HG02759 (cell line): ENCODE measurements at regions not wholly inside any gene's neighbourhood (a gene's known extent, or its start where the extent isn't known, plus 50 kb on each side); places are given as distances from the start of the nearest gene placed in this dataset.
"Not testable (repeated sequence)": the region's sequence is repeated elsewhere in the genome, so short reads cannot be mapped to it uniquely, and the experiment has no call there.

Experiments used
- ATAC-seq: cut with Tn5 transposase; IDR thresholded peaks from one replicate; pipeline ENCODE4 v1.9.1; 2021; ENCODE audit warnings: mild to moderate bottlenecking, moderate library complexity; ENCODE audit not compliant: unreplicated experiment

- no peak for ATAC-seq
Observed at GRCh38 chr9:97772145-97772544, 75.0 kb upstream of the XPA start.

- ATAC-seq = no peak
Observed at GRCh38 chr9:97773091-97773490, 76.0 kb upstream of the XPA start.

GRCh38 chr9:97773723-97774122, 76.6 kb upstream of the XPA start:
- no peak for ATAC-seq

DNA sequence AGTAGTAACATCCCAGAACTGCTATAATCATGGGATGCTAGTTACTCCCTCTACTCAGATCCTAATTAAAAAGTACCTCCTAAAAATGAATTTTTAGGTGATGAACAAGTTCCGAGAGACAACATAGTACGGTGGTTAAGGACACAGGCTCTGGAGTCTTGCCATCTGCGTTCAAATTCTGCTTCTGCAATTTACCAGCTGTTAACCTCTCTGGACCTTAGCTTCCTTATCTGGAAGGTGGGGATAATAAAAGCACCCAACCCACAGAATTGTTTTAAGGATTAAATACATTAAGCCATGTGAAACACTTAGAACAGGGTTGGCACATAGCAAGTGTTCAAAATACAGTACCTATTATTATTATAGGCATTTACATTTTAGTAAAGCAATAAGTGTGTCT, 77.5 kb upstream of the XPA start:
- ATAC-seq = no peak

DNA sequence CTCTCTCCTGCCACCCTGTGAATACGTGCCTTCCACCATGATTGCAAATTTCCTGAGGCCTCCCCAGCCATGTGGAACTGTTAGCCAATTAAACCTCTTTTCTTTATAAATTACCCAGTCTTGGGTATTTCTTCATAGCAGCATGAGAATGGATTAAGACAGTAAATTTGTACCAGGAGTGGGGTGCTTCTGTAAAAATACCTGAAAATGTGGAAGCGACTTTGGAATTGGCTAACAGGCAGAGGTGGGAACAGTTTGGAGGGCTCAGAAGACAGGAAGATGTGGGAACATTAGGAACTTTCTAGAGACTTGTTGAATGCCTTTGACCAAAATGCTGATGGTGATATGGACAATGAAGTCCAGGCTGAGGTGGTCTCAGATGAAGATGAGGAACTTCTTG, 74.3 kb upstream of the FOXE1 start:
- ATAC-seq = not testable (repeated sequence)

DNA sequence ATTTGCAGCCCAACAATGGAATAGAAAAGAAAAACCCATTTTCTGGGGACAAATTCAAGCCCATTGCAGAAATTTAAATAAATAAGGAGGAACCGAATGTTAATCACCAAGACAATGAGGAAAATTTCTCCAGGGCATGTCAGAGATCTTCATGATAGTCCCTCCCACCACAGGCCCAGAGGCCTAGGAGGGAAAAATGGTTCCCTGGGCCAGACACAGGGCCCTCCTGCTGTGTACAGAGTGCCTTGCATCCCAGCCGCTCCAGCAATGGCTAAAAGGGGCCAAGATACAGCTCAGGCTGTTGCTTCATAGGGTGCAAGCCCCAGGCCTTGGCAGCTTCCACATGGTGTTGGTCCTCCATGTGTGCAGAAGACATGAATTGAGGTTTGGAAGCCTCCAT, 73.4 kb upstream of the FOXE1 start:
- ATAC-seq = no peak

- no peak for ATAC-seq
Observed at GRCh38 chr9:97781902-97782301, 71.1 kb upstream of the FOXE1 start.

GRCh38 chr9:97786341-97786740, 66.7 kb upstream of the FOXE1 start:
- no peak for ATAC-seq

- ATAC-seq = no peak
Observed at GRCh38 chr9:97787551-97787950, 65.5 kb upstream of the FOXE1 start.

DNA sequence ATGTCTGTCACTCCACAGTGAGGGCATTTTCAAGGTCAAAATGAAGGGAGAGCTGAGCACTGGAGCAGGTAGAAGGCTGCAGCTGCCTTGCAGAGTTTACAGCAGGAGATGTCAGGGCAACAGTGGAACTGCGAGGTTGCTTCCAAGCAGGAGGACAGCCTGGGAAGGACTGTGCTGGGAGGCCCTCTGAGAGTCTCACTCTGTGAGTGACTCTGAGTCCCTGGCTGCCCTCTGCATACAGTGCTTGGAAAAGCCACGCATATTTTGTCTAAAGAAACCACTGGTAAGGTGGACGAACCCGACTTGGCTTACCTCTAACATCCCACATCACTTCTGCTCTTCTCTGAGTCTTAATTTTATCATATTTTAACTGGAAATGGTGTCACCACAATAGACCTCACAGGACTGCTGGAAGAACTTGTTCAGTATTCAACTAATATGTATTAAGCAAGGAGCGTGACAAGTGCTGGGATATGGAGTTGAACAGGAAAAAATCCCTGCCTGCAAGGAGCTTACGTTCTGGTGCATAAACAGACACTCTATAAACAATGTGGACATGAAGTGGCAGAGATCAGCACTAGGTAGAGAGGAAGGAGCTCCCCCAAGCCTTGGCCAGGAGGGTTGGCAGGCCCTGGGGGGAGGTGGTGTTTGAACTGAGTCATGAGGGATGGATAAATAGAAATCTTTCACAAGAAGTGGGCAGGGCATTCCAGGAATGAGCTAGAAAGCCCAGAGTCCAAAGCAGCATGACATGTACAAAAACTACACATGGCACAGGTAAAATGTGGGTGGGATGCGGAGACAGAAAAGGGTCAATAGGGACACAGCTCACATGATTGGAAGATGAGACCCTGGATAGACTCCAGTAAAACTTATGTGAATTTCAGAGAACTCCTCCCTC, 64.0 kb upstream of the FOXE1 start:
- ATAC-seq = no peak

GRCh38 chr9:97790542-97790941, 62.5 kb upstream of the FOXE1 start:
- ATAC-seq = no peak

- ATAC-seq = no peak
Observed at GRCh38 chr9:97791542-97791941, 61.5 kb upstream of the FOXE1 start.

DNA sequence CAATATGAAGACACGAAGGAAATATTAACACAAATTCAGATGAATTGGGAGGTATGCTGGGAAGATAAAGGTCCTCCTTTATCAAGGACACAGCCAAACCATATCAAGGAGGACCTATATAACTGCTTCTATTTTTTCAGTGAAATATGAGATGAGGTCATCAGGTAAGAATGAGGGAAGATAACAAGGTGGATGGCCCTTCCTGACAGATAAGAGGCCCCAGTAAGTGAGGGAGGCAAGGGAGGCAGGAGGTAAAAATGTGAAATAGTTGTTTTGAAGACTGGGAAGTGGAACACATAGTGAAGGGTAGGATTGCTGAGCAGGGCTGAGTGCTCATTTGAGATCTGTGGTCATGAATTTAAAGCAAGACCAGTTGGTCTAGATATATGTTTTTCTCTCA, 60.0 kb upstream of the FOXE1 start:
- no peak for ATAC-seq

GRCh38 chr9:97794666-97795065, 58.4 kb upstream of the FOXE1 start:
- ATAC-seq = no peak

DNA sequence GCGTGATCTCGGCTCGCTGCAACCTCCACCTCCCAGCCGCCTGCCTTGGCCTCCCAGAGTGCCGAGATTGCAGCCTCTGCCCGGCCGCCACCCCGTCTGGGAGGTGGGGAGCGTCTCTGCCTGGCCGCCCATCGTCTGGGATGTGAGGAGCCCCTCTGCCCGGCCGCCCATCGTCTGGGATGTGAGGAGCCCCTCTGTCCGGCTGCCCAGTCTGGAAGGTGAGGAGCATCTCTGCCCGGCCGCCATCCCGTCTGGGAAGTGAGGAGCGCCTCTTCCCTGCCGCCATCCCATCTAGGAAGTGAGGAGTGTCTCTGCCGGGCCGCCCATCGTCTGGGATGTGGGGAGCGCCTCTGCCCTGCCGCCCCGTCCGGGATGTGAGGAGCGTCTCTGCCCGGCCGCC, 56.9 kb upstream of the FOXE1 start:
- not testable (repeated sequence) for ATAC-seq

DNA sequence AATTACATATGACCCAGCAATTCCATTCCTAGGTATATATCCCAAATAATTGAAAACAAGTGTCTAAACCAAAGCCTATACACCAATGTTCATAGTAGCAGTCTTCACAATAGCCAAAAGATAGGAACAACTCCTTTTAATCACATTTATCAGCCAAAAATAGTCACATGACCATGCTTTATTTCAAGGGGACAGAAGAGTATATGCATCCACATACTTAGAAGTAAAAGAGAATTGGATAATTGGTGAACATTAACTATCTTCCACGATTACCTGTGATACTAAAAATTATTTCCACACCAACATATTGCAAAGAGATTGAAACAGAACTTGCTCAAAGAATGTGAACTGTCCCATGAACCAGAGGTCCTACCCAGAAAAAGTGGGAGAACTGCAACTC, 51.8 kb upstream of the FOXE1 start:
- no peak for ATAC-seq

DNA sequence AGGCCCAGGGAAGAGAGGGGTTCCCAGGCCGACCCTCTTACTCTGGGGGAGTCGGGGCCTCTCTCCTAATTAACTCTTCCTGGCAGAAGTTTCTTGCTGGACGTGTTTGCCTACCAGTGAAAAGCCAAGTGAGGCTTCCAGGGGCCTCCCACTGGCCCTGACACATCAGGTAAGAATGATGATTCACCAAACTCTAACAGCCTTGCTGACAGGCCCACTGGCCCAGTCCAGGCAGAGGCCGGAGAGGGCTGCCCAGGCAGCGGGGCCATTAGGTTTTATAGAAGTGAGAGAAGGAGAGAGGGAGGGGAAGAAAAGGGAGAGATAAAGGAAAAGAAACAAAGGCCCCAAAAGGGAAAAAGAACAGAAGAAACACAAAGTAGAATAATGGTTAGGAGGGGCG, 50.8 kb upstream of the FOXE1 start:
- no peak for ATAC-seq

GRCh38 chr9:97803167-97804058, 49.6 kb upstream of the FOXE1 start:
- ATAC-seq = peak; percentile 97
